ENCODE measurements at regions not wholly inside any gene's neighbourhood (a gene's known extent, or its start where the extent isn't known, plus 50 kb on each side); places are given as distances from the start of the nearest gene placed in this dataset.

DNA sequence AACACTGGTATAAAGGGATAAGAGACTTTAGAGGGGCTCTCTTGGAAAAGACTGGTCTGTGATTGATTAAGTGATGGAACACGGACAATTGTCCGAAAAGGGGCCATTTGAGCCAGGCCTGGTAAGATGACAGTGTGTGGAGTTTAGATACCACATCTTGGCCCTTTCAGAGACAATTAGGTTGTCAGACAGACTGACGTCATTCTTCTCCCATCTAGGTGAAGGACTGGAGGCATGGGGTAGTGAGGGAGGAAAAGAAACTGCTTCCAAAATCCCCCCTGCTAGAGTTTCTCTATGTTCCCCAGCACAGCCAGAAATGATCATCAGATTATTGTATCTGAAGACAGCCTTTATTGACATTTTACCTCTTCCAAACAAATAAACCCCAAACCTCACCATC, 84.8 kb upstream of the MYO3A start:
- no peak overlapping the region for H3K27ac Mint-ChIP-seq
- H3K36me3 Mint-ChIP-seq: no peaks in the 10 kb centered on the region
- no peaks in the 10 kb centered on the region for H3K27me3 ChIP-seq (ENCODE audit: control insufficient read depth in 2 of 2, insufficient read depth in 2 of 2, low read length in 2 of 2)
- no peaks in the 10 kb centered on the region for H4K20me1 ChIP-seq (ENCODE audit: insufficient read depth, low read length)
- H3K4me3 Mint-ChIP-seq: no peak overlapping the region
- 92% methylated on average over 2 of the region's 3 CpGs for WGBS (ENCODE audit: insufficient coverage)
- no peaks in the 10 kb centered on the region for H3K36me3 ChIP-seq (replicated peaks in 1 of 2; ENCODE audit: control insufficient read depth in 1 of 2, insufficient read depth in 2 of 2, low read length in 2 of 2)
- no peak overlapping the region for H3K4me2 ChIP-seq (replicated peaks; ENCODE audit: extremely low read depth, low read length, poor library complexity, severe bottlenecking)
- peaks cover 0 to 3% (median 2%) of the 10 kb centered on the region in 7 donors for H3K9me3 Mint-ChIP-seq
- no peak overlapping the region for H2AFZ ChIP-seq (ENCODE audit: insufficient read depth, low read depth, low read length, poor library complexity, severe bottlenecking)
- H3K27ac ChIP-seq (ENCODE audit: low read depth in 1 of 2, low read length in 2 of 2): no peak overlapping the region
- TF ChIP-seq, protein P1, sequence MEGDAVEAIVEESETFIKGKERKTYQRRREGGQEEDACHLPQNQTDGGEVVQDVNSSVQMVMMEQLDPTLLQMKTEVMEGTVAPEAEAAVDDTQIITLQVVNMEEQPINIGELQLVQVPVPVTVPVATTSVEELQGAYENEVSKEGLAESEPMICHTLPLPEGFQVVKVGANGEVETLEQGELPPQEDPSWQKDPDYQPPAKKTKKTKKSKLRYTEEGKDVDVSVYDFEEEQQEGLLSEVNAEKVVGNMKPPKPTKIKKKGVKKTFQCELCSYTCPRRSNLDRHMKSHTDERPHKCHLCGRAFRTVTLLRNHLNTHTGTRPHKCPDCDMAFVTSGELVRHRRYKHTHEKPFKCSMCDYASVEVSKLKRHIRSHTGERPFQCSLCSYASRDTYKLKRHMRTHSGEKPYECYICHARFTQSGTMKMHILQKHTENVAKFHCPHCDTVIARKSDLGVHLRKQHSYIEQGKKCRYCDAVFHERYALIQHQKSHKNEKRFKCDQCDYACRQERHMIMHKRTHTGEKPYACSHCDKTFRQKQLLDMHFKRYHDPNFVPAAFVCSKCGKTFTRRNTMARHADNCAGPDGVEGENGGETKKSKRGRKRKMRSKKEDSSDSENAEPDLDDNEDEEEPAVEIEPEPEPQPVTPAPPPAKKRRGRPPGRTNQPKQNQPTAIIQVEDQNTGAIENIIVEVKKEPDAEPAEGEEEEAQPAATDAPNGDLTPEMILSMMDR (IDR thresholded peaks at IDR 0.05): no peak
- H3K9me3 ChIP-seq (replicated peaks in 1 of 2; ENCODE audit: control insufficient read depth in 1 of 2, insufficient read depth in 1 of 2, low read length in 2 of 2): no peaks in the 10 kb centered on the region
- no peak overlapping the region for H3K9ac ChIP-seq (ENCODE audit: insufficient read depth, low read length, poor library complexity, severe bottlenecking)
- H3K79me2 ChIP-seq (ENCODE audit: insufficient read depth, low read length): no peaks in the 10 kb centered on the region
- DNase-seq: no peak
- intact Hi-C loops (cut with micrococcal nuclease): no loop called here
- H3K4me1 Mint-ChIP-seq: no peaks in the 10 kb centered on the region
- peaks cover 2 to 7% (median 2%) of the 10 kb centered on the region in 3 donors for H3K27me3 Mint-ChIP-seq (ENCODE audit: low read depth in 3 of 3)
- no peak overlapping the region for H3K4me3 ChIP-seq (replicated peaks in 1 of 3; ENCODE audit: low read depth in 2 of 3, low read length in 3 of 3)
- H3K4me1 ChIP-seq (ENCODE audit: control insufficient read depth in 1 of 2, insufficient read depth in 2 of 2, low read length in 2 of 2): no peaks in the 10 kb centered on the region

DNA sequence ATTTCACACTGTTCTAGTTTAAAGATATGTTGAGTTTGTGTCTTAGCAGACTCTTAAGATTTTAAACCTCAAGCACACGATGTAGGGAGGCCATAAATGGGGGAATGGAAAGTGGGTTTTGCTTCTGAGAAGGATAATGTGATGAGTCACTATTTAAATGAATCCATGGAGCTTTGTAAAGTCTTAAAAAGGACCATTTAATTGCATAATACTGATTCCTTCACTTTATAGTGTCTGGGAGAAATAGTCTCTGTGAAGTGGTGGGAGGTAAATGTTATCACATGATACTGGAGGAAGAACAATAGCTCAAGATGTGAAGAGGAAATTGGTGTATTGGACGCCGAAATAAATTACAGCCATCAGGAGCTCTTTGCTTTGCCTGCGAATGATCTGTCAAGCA, 84.0 kb upstream of the MYO3A start:
- Histone ChIP-seq H3K36me3 (replicated peaks in 1 of 2; ENCODE audit: control insufficient read depth in 1 of 2, insufficient read depth in 2 of 2, low read length in 2 of 2) (no peaks in the 10 kb centered on the region), H3K27ac (ENCODE audit: low read depth in 1 of 2, low read length in 2 of 2) (no peak overlapping the region), H3K9me3 (replicated peaks in 1 of 2; ENCODE audit: control insufficient read depth in 1 of 2, insufficient read depth in 1 of 2, low read length in 2 of 2) (no peaks in the 10 kb centered on the region), H3K4me3 (replicated peaks in 1 of 3; ENCODE audit: low read depth in 2 of 3, low read length in 3 of 3) (no peak overlapping the region), H3K4me2 (replicated peaks; ENCODE audit: extremely low read depth, low read length, poor library complexity, severe bottlenecking) (no peak overlapping the region), H3K9ac (ENCODE audit: insufficient read depth, low read length, poor library complexity, severe bottlenecking) (no peak overlapping the region), H2AFZ (ENCODE audit: insufficient read depth, low read depth, low read length, poor library complexity, severe bottlenecking) (no peak overlapping the region), H3K27me3 (ENCODE audit: control insufficient read depth in 2 of 2, insufficient read depth in 2 of 2, low read length in 2 of 2) (no peaks in the 10 kb centered on the region), H4K20me1 (ENCODE audit: insufficient read depth, low read length) (no peaks in the 10 kb centered on the region), H3K4me1 (ENCODE audit: control insufficient read depth in 1 of 2, insufficient read depth in 2 of 2, low read length in 2 of 2) (no peaks in the 10 kb centered on the region), H3K79me2 (ENCODE audit: insufficient read depth, low read length) (no peaks in the 10 kb centered on the region)
- H3K9me3 Mint-ChIP-seq: peaks cover 0 to 3% (median 0%) of the 10 kb centered on the region in 7 donors
- TF ChIP-seq, protein P1 (IDR thresholded peaks at IDR 0.05): no peak
- intact Hi-C loops (cut with micrococcal nuclease): no loop called here
- H3K27ac Mint-ChIP-seq: no peak overlapping the region
- 19% methylated on average over 3 of the region's 4 CpGs for WGBS (ENCODE audit: insufficient coverage)
- no peaks in the 10 kb centered on the region for H3K36me3 Mint-ChIP-seq
- no peak overlapping the region for H3K4me3 Mint-ChIP-seq
- no peak for DNase-seq
- no peaks in the 10 kb centered on the region for H3K4me1 Mint-ChIP-seq
- H3K27me3 Mint-ChIP-seq (ENCODE audit: low read depth in 3 of 3): peaks cover 2 to 5% (median 2%) of the 10 kb centered on the region in 3 donors
